ENCODE measurements at regions not wholly inside any gene's neighbourhood (a gene's known extent, or its start where the extent isn't known, plus 50 kb on each side); places are given as distances from the start of the nearest gene placed in this dataset.

DNA sequence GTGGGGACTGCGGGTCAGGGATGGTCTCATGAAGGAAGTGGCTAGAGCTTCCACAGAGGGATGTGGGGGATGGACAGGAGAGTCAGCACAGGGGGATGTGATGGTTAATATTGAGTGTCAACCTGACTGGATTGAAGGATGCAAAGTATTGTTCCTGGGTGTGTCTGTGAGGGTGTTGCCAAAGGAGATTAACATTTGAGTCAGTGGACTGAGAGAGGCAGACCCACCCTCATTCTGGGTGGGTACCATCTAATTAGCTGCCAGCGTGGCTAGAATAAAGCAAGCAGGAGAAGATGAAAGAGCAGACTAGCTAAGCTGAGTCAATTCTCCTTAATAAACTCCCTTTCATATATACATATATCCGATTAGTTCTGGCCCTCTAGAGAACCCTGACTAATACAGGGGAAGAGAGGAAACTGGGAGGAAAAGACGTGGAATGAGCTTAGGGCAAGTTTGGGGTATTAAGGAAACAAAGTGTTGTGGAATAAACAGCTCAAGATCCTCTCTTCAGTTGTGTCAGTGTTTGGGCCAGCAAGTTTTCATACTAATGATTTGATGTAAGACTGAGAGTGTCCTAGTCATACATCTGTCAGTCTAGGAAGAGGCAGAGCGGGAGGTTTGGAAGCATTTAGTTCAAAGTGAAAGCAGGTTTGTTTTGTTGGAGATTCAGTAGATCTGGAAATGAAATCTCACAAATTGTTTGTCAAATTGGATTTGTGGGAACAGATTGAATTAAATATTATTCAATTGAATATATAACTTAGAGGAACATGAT, 135.2 kb upstream of the NT5C1B start:
- no peaks in the 10 kb centered on the region for H3K27me3 Mint-ChIP-seq (ENCODE audit: low read depth in 3 of 3)
- H3K4me1 Mint-ChIP-seq, result no peaks in the 10 kb centered on the region
- WGBS (ENCODE audit: insufficient coverage), result 97% methylated on average over 3 of the region's 5 CpGs
- Histone ChIP-seq H3K27me3 (ENCODE audit: control insufficient read depth in 2 of 2, insufficient read depth in 2 of 2, low read length in 2 of 2) (no peaks in the 10 kb centered on the region), H3K27ac (ENCODE audit: low read depth in 1 of 2, low read length in 2 of 2) (no peak overlapping the region), H4K20me1 (ENCODE audit: insufficient read depth, low read length) (no peaks in the 10 kb centered on the region), H3K4me1 (ENCODE audit: control insufficient read depth in 1 of 2, insufficient read depth in 2 of 2, low read length in 2 of 2) (no peaks in the 10 kb centered on the region), H3K36me3 (replicated peaks in 1 of 2; ENCODE audit: control insufficient read depth in 1 of 2, insufficient read depth in 2 of 2, low read length in 2 of 2) (no peaks in the 10 kb centered on the region), H3K9ac (ENCODE audit: insufficient read depth, low read length, poor library complexity, severe bottlenecking) (no peak overlapping the region), H3K9me3 (replicated peaks in 1 of 2; ENCODE audit: control insufficient read depth in 1 of 2, insufficient read depth in 1 of 2, low read length in 2 of 2) (no peaks in the 10 kb centered on the region), H3K79me2 (ENCODE audit: insufficient read depth, low read length) (no peaks in the 10 kb centered on the region), H2AFZ (ENCODE audit: insufficient read depth, low read depth, low read length, poor library complexity, severe bottlenecking) (no peak overlapping the region), H3K4me2 (replicated peaks; ENCODE audit: extremely low read depth, low read length, poor library complexity, severe bottlenecking) (no peak overlapping the region), H3K4me3 (replicated peaks in 1 of 3; ENCODE audit: low read depth in 2 of 3, low read length in 3 of 3) (no peak overlapping the region)
- no peaks in the 10 kb centered on the region for H3K36me3 Mint-ChIP-seq
- H3K27ac Mint-ChIP-seq, result no peak overlapping the region
- H3K4me3 Mint-ChIP-seq, result no peak overlapping the region
- peaks cover 0 to 11% (median 4%) of the 10 kb centered on the region in 7 donors for H3K9me3 Mint-ChIP-seq
- TF ChIP-seq, protein P1, sequence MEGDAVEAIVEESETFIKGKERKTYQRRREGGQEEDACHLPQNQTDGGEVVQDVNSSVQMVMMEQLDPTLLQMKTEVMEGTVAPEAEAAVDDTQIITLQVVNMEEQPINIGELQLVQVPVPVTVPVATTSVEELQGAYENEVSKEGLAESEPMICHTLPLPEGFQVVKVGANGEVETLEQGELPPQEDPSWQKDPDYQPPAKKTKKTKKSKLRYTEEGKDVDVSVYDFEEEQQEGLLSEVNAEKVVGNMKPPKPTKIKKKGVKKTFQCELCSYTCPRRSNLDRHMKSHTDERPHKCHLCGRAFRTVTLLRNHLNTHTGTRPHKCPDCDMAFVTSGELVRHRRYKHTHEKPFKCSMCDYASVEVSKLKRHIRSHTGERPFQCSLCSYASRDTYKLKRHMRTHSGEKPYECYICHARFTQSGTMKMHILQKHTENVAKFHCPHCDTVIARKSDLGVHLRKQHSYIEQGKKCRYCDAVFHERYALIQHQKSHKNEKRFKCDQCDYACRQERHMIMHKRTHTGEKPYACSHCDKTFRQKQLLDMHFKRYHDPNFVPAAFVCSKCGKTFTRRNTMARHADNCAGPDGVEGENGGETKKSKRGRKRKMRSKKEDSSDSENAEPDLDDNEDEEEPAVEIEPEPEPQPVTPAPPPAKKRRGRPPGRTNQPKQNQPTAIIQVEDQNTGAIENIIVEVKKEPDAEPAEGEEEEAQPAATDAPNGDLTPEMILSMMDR (IDR thresholded peaks at IDR 0.05), result no peak
- intact Hi-C loops (cut with micrococcal nuclease), result no loop called here
- no peak for DNase-seq

DNA sequence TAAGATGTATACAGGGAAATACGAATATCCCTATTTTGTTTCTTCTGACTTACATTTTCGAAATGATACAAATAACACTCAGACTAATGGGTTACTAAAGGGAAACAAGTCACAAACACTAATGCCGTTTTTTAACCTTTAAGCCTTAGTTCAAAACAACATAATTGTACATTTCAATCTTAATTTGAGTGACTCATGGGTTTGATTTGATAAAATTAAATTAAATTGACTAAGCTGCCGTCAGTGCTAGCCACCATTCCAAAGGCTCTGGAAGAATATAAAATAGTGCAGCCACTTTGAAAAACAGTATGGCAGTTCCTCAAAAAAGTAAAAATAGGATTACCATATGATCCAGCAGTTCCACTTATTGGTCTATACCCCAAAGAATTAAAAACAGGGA, 133.8 kb upstream of the NT5C1B start:
- Histone ChIP-seq H2AFZ (ENCODE audit: insufficient read depth, low read depth, low read length, poor library complexity, severe bottlenecking) (no peak overlapping the region), H3K79me2 (ENCODE audit: insufficient read depth, low read length) (no peaks in the 10 kb centered on the region), H3K4me3 (replicated peaks in 1 of 3; ENCODE audit: low read depth in 2 of 3, low read length in 3 of 3) (no peak overlapping the region), H3K27ac (ENCODE audit: low read depth in 1 of 2, low read length in 2 of 2) (no peak overlapping the region), H3K36me3 (replicated peaks in 1 of 2; ENCODE audit: control insufficient read depth in 1 of 2, insufficient read depth in 2 of 2, low read length in 2 of 2) (no peaks in the 10 kb centered on the region), H3K4me2 (replicated peaks; ENCODE audit: extremely low read depth, low read length, poor library complexity, severe bottlenecking) (no peak overlapping the region), H3K9me3 (replicated peaks in 1 of 2; ENCODE audit: control insufficient read depth in 1 of 2, insufficient read depth in 1 of 2, low read length in 2 of 2) (no peaks in the 10 kb centered on the region), H3K9ac (ENCODE audit: insufficient read depth, low read length, poor library complexity, severe bottlenecking) (no peak overlapping the region), H3K27me3 (ENCODE audit: control insufficient read depth in 2 of 2, insufficient read depth in 2 of 2, low read length in 2 of 2) (no peaks in the 10 kb centered on the region), H4K20me1 (ENCODE audit: insufficient read depth, low read length) (no peaks in the 10 kb centered on the region), H3K4me1 (ENCODE audit: control insufficient read depth in 1 of 2, insufficient read depth in 2 of 2, low read length in 2 of 2) (no peaks in the 10 kb centered on the region)
- peaks cover 0 to 7% (median 4%) of the 10 kb centered on the region in 7 donors for H3K9me3 Mint-ChIP-seq
- H3K4me1 Mint-ChIP-seq, result no peaks in the 10 kb centered on the region
- no peaks in the 10 kb centered on the region for H3K27me3 Mint-ChIP-seq (ENCODE audit: low read depth in 3 of 3)
- intact Hi-C loops (cut with micrococcal nuclease), result no loop called here
- no peak for DNase-seq
- no peak overlapping the region for H3K4me3 Mint-ChIP-seq
- WGBS (ENCODE audit: insufficient coverage), result no CpG with 5 or more reads among the region's 4 CpGs
- TF ChIP-seq, protein P1 (IDR thresholded peaks at IDR 0.05), result no peak
- H3K27ac Mint-ChIP-seq, result no peak overlapping the region
- H3K36me3 Mint-ChIP-seq, result no peaks in the 10 kb centered on the region

Measured in CD14-positive monocyte (primary cell).